Brain microvascular endothelial cell (primary cell): ENCODE measurements at regions not wholly inside any gene's neighbourhood (a gene's known extent, or its start where the extent isn't known, plus 50 kb on each side); places are given as distances from the start of the nearest gene placed in this dataset.

ENCODE experiments used
- DNase-seq: peaks from one replicate; pipeline ENCODE4 v3.0.0-alpha.2; 2020
- H3K27ac ChIP-seq: fragments of 250-450 bp; sonication (Bioruptor Pico); 2 replicates; pipeline ENCODE4 v1.5.1; 2020; ENCODE audit warnings: mild to moderate bottlenecking, moderate library complexity
- H3K27me3 ChIP-seq: fragments of 250-450 bp; sonication (Bioruptor Pico); replicated peaks from 2 replicates; pipeline ENCODE4 v1.5.1; 2020; ENCODE audit warnings: mild to moderate bottlenecking
- H3K36me3 ChIP-seq: fragments of 250-450 bp; sonication (Bioruptor Pico); replicated peaks from 2 replicates; pipeline ENCODE4 v1.5.1; 2020; ENCODE audit warnings: mild to moderate bottlenecking
- H3K4me3 ChIP-seq: 2 replicates; pipeline ENCODE4 v1.5.1; 2011; ENCODE audit warnings: low read depth, mild to moderate bottlenecking, control low read depth, low read length, moderate library complexity
- in situ Hi-C: cut with HindIII; loops from 2 replicates; pipeline ENCODE4 v1.10.0; 2017; ENCODE audit warnings: low sequenced_read_pairs, low pct_ligation_motif_present
- TF ChIP-seq, protein P1 (sequence below): IDR thresholded peaks from 2 replicates; pipeline ENCODE4 v1.5.1; 2011; ENCODE audit warnings: low read depth, mild to moderate bottlenecking, moderate library complexity, low read length, control low read depth, inconsistent platforms; ENCODE audit errors: missing control alignments

DNA sequence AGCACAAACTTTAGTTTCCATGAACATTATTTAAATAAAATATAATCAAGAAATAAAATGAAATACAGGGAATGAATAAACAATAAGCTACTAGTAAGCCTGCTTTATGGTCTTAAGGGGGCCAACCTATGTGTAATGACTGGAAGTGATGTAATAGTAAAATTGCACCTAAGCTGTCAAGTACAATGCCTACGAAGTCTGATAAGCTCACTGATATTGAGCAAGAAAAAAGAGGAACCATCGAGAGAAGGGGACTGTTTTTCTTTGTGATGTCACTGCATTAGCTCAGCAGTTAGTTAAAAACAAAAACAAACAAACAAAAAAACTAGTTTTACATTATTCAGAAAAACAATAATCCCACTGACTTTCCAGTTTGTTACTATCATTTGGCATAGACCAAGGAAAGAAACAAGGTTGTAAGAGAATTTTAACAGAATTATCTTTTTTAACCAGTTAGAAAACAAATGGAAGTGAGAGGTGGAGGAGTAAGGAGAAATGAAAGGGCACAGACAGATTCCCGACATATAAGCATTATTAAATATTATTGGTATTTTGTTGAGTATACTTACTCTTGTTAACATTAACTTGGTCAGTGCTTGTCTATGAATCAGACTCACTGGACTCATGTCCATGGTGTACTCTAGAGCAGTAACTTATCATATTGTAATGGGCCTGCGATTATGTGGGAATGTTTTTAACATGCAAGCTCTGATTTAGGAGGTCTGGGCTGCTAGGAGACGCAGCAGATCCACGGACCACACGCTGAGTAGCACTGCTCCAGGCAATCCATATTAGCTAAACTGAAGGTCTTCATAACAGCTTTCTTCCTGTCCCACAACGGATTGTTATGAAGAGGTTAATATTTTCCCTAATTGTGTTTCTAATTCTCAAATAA lies 99.6 kb upstream of the HMGCLL1 start:
- H3K4me3 ChIP-seq: no peak overlapping the region
- in situ Hi-C loops: no loop called here
- no peak for DNase-seq
- H3K36me3 ChIP-seq: no peaks in the 10 kb centered on the region
- H3K27ac ChIP-seq: no peak overlapping the region
- TF ChIP-seq, protein P1, sequence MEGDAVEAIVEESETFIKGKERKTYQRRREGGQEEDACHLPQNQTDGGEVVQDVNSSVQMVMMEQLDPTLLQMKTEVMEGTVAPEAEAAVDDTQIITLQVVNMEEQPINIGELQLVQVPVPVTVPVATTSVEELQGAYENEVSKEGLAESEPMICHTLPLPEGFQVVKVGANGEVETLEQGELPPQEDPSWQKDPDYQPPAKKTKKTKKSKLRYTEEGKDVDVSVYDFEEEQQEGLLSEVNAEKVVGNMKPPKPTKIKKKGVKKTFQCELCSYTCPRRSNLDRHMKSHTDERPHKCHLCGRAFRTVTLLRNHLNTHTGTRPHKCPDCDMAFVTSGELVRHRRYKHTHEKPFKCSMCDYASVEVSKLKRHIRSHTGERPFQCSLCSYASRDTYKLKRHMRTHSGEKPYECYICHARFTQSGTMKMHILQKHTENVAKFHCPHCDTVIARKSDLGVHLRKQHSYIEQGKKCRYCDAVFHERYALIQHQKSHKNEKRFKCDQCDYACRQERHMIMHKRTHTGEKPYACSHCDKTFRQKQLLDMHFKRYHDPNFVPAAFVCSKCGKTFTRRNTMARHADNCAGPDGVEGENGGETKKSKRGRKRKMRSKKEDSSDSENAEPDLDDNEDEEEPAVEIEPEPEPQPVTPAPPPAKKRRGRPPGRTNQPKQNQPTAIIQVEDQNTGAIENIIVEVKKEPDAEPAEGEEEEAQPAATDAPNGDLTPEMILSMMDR: no peak
- no peaks in the 10 kb centered on the region for H3K27me3 ChIP-seq

DNA sequence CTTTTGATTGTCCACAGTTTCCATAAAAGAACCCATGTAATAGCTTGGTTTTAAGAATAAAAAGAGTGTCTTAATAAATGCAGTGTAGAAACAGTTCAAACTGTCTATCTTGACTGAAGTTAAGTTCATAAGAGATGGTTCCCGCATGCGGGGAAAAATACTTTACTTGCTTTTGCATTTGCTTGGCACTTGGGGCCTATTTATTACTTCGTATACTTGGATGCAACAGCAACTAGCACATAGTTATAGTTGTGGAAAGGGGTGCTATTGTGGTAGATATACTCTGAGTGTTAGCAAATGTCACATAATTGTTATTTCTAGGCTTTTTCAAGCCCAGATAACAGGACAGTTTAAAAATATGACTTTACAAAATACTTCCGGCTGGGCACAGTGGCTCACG lies 97.7 kb upstream of the HMGCLL1 start:
- Histone ChIP-seq H3K27me3 (no peaks in the 10 kb centered on the region), H3K4me3 (no peak overlapping the region), H3K36me3 (no peaks in the 10 kb centered on the region), H3K27ac (no peak overlapping the region)
- TF ChIP-seq, protein P1: no peak
- DNase-seq: no peak
- in situ Hi-C loops: no loop called here

DNA sequence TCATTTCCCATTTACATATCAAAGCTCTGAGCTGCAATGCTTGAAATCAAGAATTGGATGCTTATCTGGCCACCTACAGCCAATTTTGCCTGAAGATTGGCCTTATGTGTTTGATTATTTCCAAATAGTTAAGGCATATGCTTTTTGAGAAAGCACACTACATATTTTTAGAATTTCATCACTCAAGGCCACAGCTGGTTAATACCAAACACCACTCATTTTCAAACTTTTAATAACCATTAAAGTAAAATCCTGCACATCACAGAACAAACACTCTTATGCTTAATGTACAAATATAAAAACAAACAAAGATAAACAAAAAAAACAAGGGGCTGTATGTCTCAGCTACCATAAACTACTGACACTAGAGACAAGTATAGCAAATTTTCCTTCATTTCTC lies 96.9 kb upstream of the HMGCLL1 start:
- Histone ChIP-seq H3K27me3 (no peaks in the 10 kb centered on the region), H3K4me3 (no peak overlapping the region), H3K36me3 (no peaks in the 10 kb centered on the region), H3K27ac (no peak overlapping the region)
- TF ChIP-seq, protein P1: no peak
- DNase-seq: no peak
- in situ Hi-C loops: no loop called here

DNA sequence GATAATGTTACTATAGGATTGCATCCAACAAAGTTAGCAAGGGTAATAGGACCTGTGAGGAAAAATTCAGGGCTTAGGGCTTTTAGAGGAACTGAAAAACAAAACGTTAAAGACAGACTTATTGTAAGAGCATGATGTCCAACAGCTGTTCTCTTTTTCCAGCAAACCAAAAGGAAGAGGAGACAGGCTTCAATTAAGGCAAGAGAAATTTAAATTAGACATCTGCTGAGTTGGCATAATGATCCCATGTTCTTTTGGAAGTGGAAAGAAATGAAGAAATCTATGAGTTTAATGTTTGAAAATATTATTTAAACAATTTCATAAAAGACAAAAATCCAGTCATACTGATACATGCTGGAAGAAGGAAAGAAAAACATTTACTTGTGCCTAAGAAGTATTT lies 95.7 kb upstream of the HMGCLL1 start:
- Histone ChIP-seq H3K27ac (no peak overlapping the region), H3K27me3 (no peaks in the 10 kb centered on the region), H3K4me3 (no peak overlapping the region), H3K36me3 (no peaks in the 10 kb centered on the region)
- in situ Hi-C loops: no loop called here
- TF ChIP-seq, protein P1: no peak
- DNase-seq: no peak

DNA sequence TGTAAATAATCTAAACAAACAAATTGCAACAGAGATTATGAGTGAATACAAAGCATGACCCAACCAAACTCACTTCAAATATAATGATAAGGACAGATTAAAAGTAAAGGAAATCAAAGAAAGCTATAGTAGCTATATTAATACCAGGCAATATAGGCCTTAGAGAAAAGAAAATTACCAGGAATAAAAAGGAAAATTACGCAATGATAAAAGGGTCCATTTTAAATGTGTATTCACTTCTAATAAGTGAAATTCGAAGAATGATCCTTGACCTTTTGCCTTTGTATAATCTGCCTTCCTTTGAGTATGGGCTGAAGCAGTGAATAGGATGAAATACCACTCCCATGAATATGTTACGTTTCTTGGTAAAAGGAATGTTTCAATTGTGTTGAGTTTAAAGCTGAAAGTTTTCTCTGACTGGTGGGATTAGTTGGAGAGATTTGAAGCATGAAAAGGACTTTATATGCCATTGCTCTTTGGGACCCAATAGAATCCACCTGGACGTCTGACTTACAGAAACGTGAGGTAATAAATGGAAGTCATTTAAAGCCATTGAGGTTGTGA lies 91.9 kb upstream of the HMGCLL1 start:
- in situ Hi-C loops: no loop called here
- Histone ChIP-seq H3K27ac (no peak overlapping the region), H3K27me3 (no peaks in the 10 kb centered on the region), H3K4me3 (no peak overlapping the region), H3K36me3 (no peaks in the 10 kb centered on the region)
- DNase-seq: no peak
- TF ChIP-seq, protein P1: no peak
